H1 (cell line): ENCODE measurements at regions not wholly inside any gene's neighbourhood (a gene's known extent, or its start where the extent isn't known, plus 50 kb on each side); places are given as distances from the start of the nearest gene placed in this dataset.

Experiments
- BRCA1 ChIP-seq: IDR thresholded peaks from 2 replicates; pipeline ENCODE4 v1.6.1; 2012; ENCODE audit warnings: low read depth, low read length, improper control_type of control experiment
- CEBPB ChIP-seq: IDR thresholded peaks from 2 replicates; pipeline ENCODE4 v1.6.1; 2012; ENCODE audit warnings: low read depth, low read length
- POLR2A ChIP-seq, 2 experiments: IDR thresholded peaks; 1 replicate in 1 of 2; 2 replicates in 1 of 2; pipeline ENCODE4 v1.6.1; 2011; ENCODE audit warnings: low read depth in 2 of 2, low read length in 2 of 2, mild to moderate bottlenecking in 2 of 2; ENCODE audit errors: control extremely low read depth in 1 of 2
- POLR2AphosphoS5 ChIP-seq: IDR thresholded peaks from 2 replicates; pipeline ENCODE4 v1.6.1; 2011; ENCODE audit warnings: low read depth, low read length
- RFX5 ChIP-seq: IDR thresholded peaks from 2 replicates; pipeline ENCODE4 v1.6.1; 2011; ENCODE audit warnings: low read depth, low read length, improper control_type of control experiment, borderline replicate concordance
- SP1 ChIP-seq: IDR thresholded peaks from 2 replicates; pipeline ENCODE4 v1.6.1; 2011; ENCODE audit warnings: low read depth, low read length
- SP4 ChIP-seq: IDR thresholded peaks from 2 replicates; pipeline ENCODE4 v1.6.1; 2012; ENCODE audit warnings: low read length, inconsistent platforms
- TCF12 ChIP-seq: IDR thresholded peaks from 2 replicates; pipeline ENCODE4 v1.6.1; 2011; ENCODE audit warnings: low read depth, mild to moderate bottlenecking, low read length
- TEAD4 ChIP-seq: IDR thresholded peaks from 2 replicates; pipeline ENCODE4 v1.6.1; 2012; ENCODE audit warnings: low read depth, low read length, inconsistent platforms, mixed read lengths
- TF ChIP-seq, protein P1 (sequence below), 3 experiments: IDR thresholded peaks; 1 replicate in 2 of 3; 2 replicates in 1 of 3; pipeline versions ENCODE4 v1.5.1 to v1.6.1; 2011; ENCODE audit warnings: low read length in 3 of 3, mild to moderate bottlenecking in 3 of 3, inconsistent platforms in 2 of 3, low read depth in 1 of 3, moderate library complexity in 1 of 3; ENCODE audit not compliant: insufficient read depth in 1 of 3; ENCODE audit errors: control extremely low read depth in 1 of 3
- TF ChIP-seq, protein P2 (sequence below): IDR thresholded peaks from 2 replicates; pipeline ENCODE4 v1.6.1; 2011; ENCODE audit warnings: low read depth, mild to moderate bottlenecking, low read length; ENCODE audit not compliant: insufficient read depth
- TF ChIP-seq, protein P3 (sequence below): IDR thresholded peaks from 2 replicates; pipeline ENCODE4 v1.6.1; 2011; ENCODE audit warnings: low read length, improper control_type of control experiment

DNA sequence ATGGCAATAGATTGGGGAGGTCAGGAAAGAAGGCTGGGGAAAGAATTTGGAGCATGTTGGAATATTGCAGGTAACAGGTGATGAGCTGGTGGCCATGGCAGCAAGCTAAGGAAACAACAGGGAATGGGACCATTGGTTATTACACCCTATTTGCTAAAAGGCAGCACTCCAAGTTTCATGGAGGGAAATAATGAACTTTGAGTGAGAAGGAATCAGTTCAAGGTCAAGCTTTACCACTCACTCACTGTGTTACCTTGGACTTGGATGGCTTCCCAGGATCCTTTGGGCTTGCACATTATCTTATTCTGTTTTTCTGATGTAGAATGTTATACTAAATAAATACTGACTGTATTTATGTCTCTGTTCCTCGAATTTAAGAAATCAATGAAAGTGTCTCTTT is 792.8 kb upstream of the CDH8 start:
- TF ChIP-seq, protein P1, sequence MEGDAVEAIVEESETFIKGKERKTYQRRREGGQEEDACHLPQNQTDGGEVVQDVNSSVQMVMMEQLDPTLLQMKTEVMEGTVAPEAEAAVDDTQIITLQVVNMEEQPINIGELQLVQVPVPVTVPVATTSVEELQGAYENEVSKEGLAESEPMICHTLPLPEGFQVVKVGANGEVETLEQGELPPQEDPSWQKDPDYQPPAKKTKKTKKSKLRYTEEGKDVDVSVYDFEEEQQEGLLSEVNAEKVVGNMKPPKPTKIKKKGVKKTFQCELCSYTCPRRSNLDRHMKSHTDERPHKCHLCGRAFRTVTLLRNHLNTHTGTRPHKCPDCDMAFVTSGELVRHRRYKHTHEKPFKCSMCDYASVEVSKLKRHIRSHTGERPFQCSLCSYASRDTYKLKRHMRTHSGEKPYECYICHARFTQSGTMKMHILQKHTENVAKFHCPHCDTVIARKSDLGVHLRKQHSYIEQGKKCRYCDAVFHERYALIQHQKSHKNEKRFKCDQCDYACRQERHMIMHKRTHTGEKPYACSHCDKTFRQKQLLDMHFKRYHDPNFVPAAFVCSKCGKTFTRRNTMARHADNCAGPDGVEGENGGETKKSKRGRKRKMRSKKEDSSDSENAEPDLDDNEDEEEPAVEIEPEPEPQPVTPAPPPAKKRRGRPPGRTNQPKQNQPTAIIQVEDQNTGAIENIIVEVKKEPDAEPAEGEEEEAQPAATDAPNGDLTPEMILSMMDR (IDR thresholded peaks at IDR 0.05; ENCODE audit: control extremely low read depth in 1 of 3, insufficient read depth in 1 of 3, low read depth in 1 of 3, low read length in 3 of 3) = no peak
- TF ChIP-seq, protein P2, sequence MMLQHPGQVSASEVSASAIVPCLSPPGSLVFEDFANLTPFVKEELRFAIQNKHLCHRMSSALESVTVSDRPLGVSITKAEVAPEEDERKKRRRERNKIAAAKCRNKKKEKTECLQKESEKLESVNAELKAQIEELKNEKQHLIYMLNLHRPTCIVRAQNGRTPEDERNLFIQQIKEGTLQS = no peak
- no peak for TF ChIP-seq TEAD4
- TF ChIP-seq, protein P3, sequence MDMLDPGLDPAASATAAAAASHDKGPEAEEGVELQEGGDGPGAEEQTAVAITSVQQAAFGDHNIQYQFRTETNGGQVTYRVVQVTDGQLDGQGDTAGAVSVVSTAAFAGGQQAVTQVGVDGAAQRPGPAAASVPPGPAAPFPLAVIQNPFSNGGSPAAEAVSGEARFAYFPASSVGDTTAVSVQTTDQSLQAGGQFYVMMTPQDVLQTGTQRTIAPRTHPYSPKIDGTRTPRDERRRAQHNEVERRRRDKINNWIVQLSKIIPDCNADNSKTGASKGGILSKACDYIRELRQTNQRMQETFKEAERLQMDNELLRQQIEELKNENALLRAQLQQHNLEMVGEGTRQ = no peak
- no peak for TF ChIP-seq SP4
- TF ChIP-seq POLR2AphosphoS5 = no peak
- TF ChIP-seq POLR2A (IDR thresholded peaks at IDR 0.05; ENCODE audit: control extremely low read depth in 1 of 2, low read depth in 2 of 2, low read length in 2 of 2) = no peak
- TF ChIP-seq RFX5 = no peak
- TF ChIP-seq TCF12 = no peak
- TF ChIP-seq CEBPB = no peak
- TF ChIP-seq BRCA1 = no peak
- no peak for TF ChIP-seq SP1
